Urinary bladder (tissue), 3 donors: ENCODE measurements at regions not wholly inside any gene's neighbourhood (a gene's known extent, or its start where the extent isn't known, plus 50 kb on each side); places are given as distances from the start of the nearest gene placed in this dataset.

Source experiments
- DNase-seq: peaks from one replicate; pipeline ENCODE4 v3.0.0-alpha.2; 2015; ENCODE audit errors: extremely low spot score
- H3K27ac ChIP-seq: one replicate; pipeline ENCODE4 v1.5.1; 2013; ENCODE audit warnings: low read depth, mild to moderate bottlenecking, moderate library complexity
- H3K36me3 ChIP-seq: one replicate; pipeline ENCODE4 v1.6.1; 2013; ENCODE audit warnings: mild to moderate bottlenecking, moderate library complexity; ENCODE audit not compliant: insufficient read depth
- H3K4me1 ChIP-seq: one replicate; pipeline ENCODE4 v1.6.1; 2013; ENCODE audit warnings: mild to moderate bottlenecking, moderate library complexity; ENCODE audit not compliant: insufficient read depth
- H3K4me3 ChIP-seq: one replicate; pipeline ENCODE4 v1.5.1; 2013; ENCODE audit warnings: low read depth, low read length
- WGBS: extraction: QIAGEN DNeasy Blood & Tissue Kit; methylation state at CpG from one replicate; pipeline ENCODE4 v1.1.7; 2013; 5-methylcytosine and 5-hydroxymethylcytosine counted together
- donor health status: healthy with polysubstance abuse.
- donor health status: healthy.

DNA sequence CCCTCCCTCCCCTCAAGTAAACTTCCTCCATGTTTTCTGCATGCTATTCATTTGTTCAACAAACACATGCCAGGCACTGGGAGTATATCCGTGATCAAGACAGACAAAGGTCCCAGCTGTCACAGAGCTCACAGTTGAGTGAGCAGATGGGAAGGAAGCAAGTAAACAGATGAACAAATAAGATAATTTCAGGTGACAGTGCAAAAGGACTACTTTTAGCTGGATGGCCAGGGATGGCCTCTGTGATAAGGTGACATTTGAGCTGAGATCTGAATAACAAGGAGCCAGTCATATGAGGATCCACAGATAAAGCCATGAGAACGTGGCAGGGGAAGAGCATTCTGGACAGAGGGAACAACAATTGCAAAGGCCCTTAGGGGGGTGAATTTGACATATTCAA is 121.7 kb upstream of the RAD23B start:
- Histone ChIP-seq H3K27ac (no peak overlapping the region), H3K4me1 (no peaks in the 10 kb centered on the region), H3K36me3 (no peaks in the 10 kb centered on the region), H3K4me3 (no peak overlapping the region)
- 63% methylated on average over 2 of the region's 2 CpGs for WGBS
- no peak for DNase-seq

DNA sequence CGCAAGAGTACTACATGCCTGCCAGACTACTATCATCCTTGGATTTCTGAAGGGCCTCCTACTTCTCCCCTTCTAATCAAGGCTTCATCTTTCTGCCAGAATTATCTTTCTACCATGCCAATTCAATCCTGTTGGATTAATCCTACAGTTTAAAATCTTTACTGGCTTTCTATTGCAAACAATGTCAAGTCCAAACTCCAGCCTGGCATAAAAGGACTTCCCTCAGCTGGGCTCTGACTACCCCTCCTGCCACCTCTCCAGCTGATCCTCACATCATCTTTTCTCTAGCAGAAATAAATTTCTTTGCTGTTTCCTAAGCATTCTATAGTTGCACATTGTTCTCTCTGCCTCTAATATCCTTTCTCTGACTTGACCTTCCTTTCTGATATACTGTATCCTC is 119.7 kb upstream of the RAD23B start:
- no peaks in the 10 kb centered on the region for H3K36me3 ChIP-seq
- no peak overlapping the region for H3K27ac ChIP-seq
- H3K4me1 ChIP-seq = no peaks in the 10 kb centered on the region
- no peak for DNase-seq
- no peak overlapping the region for H3K4me3 ChIP-seq
- WGBS = 90% methylated on average over 1 of the region's 1 CpG

DNA sequence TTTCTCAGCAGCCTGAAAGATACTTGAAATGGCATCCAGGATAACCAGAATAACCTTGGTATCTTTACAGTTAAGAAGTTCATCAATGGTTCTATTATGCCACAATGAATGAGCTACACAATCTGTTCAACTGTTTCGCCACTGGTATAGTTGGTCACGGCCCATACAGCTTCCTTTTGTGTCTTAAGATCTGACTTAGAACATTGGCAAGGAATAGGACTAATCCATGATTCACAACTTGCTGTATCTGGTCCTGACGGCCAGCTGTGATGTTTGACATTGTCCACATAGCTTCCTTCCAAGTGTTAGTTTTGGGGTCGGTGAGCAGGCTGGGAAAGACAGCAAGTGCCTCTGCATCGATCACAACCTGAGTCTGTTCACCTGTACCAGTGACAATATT is 113.3 kb upstream of the RAD23B start:
- H3K4me1 ChIP-seq = no peaks in the 10 kb centered on the region
- no peak overlapping the region for H3K27ac ChIP-seq
- DNase-seq = no peak
- H3K36me3 ChIP-seq = no peaks in the 10 kb centered on the region
- WGBS = 81% methylated on average over 5 of the region's 5 CpGs
- H3K4me3 ChIP-seq = no peak overlapping the region

GRCh38 chr9:107170801-107171200 is 112.3 kb upstream of the RAD23B start:
- no peak overlapping the region for H3K4me3 ChIP-seq
- no peak overlapping the region for H3K27ac ChIP-seq
- no peaks in the 10 kb centered on the region for H3K36me3 ChIP-seq
- 69% methylated on average over 5 of the region's 5 CpGs for WGBS
- no peaks in the 10 kb centered on the region for H3K4me1 ChIP-seq
- DNase-seq = no peak

GRCh38 chr9:107172160-107172978 is 110.7 kb upstream of the RAD23B start:
- DNase-seq = peak; percentile 48
- Histone ChIP-seq H3K4me1 (no peaks in the 10 kb centered on the region), H3K4me3 (no peak overlapping the region), H3K27ac (no peak overlapping the region), H3K36me3 (no peaks in the 10 kb centered on the region)
- WGBS = 69% methylated on average over 4 of the region's 4 CpGs

- 81% methylated on average over 6 of the region's 6 CpGs for WGBS
- H3K36me3 ChIP-seq = no peaks in the 10 kb centered on the region
- no peak overlapping the region for H3K4me3 ChIP-seq
- DNase-seq = no peak
- H3K27ac ChIP-seq = no peak overlapping the region
- H3K4me1 ChIP-seq = no peaks in the 10 kb centered on the region
Measured at GRCh38 chr9:107172979-107173347, 110.1 kb upstream of the RAD23B start.

GRCh38 chr9:107173422-107174180 is 109.5 kb upstream of the RAD23B start:
- H3K4me1 ChIP-seq = no peaks in the 10 kb centered on the region
- no peak for DNase-seq
- H3K36me3 ChIP-seq = no peaks in the 10 kb centered on the region
- H3K27ac ChIP-seq = no peak overlapping the region
- WGBS = 91% methylated on average over 7 of the region's 7 CpGs
- no peak overlapping the region for H3K4me3 ChIP-seq

- no peaks in the 10 kb centered on the region for H3K4me1 ChIP-seq
- H3K36me3 ChIP-seq = no peaks in the 10 kb centered on the region
- WGBS = 82% methylated on average over 6 of the region's 6 CpGs
- no peak overlapping the region for H3K4me3 ChIP-seq
- no peak overlapping the region for H3K27ac ChIP-seq
- no peak for DNase-seq
Measured at GRCh38 chr9:107174441-107174840, 108.6 kb upstream of the RAD23B start.

GRCh38 chr9:107175041-107175440 is 108.0 kb upstream of the RAD23B start:
- Histone ChIP-seq H3K4me1 (no peaks in the 10 kb centered on the region), H3K4me3 (no peak overlapping the region), H3K27ac (no peak overlapping the region), H3K36me3 (no peaks in the 10 kb centered on the region)
- WGBS = 72% methylated on average over 4 of the region's 4 CpGs
- no peak for DNase-seq

GRCh38 chr9:107175816-107176435 is 107.2 kb upstream of the RAD23B start:
- Histone ChIP-seq H3K36me3 (no peaks in the 10 kb centered on the region), H3K27ac (no peak overlapping the region), H3K4me3 (no peak overlapping the region), H3K4me1 (no peaks in the 10 kb centered on the region)
- 86% methylated on average over 7 of the region's 7 CpGs for WGBS
- DNase-seq = no peak

DNA sequence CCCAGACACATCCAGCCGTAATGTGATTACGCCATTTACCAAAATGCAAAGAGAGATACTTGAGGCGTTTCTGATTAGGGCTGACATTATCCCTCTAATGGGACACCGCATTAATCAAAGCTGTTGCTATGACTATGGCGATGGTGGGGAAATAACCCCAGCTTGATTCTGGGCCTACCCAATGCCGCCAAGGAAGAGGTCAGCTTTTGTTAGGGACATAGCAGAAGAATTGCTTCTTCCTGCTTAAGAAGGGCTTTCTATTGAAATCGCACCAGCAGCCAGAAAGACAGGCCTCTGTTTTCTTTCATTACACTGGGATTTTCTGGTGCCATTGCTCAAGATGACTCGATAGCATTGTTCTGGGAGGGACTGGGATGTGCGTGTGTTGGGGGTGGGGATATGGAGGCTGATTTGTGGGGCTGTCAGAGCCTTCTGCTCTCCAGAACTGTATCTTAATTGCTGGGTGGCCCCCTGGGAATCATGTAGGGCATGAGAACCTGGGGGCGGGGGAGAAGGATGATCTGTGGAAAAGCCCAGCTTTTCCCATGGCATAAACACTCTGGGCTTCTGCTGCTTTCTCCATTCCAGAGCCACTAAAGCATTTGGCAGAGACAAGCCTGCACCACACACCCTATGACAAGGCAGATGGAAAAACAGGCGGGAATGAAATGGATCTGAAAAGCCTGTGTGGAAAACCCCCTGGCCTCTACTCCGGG is 106.5 kb upstream of the RAD23B start:
- Histone ChIP-seq H3K4me3 (no peak overlapping the region), H3K4me1 (no peaks in the 10 kb centered on the region), H3K27ac (no peak overlapping the region), H3K36me3 (no peaks in the 10 kb centered on the region)
- DNase-seq = peak; percentile 23
- 61% methylated on average over 12 of the region's 12 CpGs for WGBS

DNA sequence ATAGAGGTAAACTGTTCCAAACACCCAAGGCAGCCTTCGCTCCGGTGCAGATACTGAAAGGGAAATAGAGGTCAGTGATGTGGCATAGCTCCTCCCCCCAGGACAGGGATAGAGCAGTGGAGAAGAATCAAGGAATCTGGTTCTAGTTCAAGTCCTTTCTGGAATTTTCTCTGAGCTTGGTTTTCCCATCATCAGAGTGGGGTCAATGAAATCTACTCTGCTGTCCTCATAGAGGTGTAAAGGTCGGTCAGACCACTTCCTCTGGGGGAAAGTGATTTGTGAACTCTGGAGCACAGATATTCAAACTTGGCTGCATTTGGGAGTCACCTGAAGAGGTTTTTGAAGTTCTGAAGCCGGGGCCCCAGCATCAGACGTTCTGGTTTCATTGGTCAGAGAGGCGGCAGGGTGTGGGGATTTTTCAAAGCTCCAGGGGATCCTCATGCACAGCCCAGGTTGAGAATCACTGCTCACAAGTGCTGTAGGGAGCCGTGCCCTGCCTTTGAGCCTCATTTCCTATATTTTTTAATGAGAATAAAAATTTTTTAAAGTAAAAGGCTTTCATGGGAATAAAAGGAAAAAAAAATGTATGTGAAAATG is 105.7 kb upstream of the RAD23B start:
- Histone ChIP-seq H3K27ac (no peak overlapping the region), H3K4me3 (no peak overlapping the region), H3K36me3 (no peaks in the 10 kb centered on the region), H3K4me1 (no peaks in the 10 kb centered on the region)
- 85% methylated on average over 7 of the region's 7 CpGs for WGBS
- DNase-seq = no peak

DNA sequence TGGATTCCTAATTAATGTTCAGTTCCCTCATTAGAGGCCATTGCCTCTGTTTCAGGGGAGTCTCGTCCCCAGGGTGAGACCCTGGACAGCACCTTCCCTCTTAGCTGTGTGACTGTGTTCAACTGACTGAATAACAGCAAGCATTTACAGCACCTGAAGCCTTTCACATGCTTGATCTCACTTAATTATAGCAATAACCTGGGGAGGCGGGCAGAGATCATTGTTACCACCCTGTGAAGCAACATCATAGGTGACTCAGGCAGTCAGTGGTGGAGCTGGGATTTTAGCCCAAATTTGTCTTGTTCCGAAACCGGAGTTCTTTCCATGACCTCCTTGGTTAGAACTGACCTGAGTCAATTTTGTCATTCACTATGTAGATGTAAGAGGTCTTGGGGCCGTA is 105.2 kb upstream of the RAD23B start:
- WGBS = 97% methylated on average over 5 of the region's 5 CpGs
- no peak overlapping the region for H3K27ac ChIP-seq
- H3K36me3 ChIP-seq = no peaks in the 10 kb centered on the region
- no peak for DNase-seq
- H3K4me3 ChIP-seq = no peak overlapping the region
- no peaks in the 10 kb centered on the region for H3K4me1 ChIP-seq
